Chondrocyte (in vitro differentiated cells): ENCODE measurements at regions not wholly inside any gene's neighbourhood (a gene's known extent, or its start where the extent isn't known, plus 50 kb on each side); places are given as distances from the start of the nearest gene placed in this dataset.

ENCODE experiments used
- DNase-seq: peaks from one replicate; pipeline ENCODE4 v3.0.0; 2021; ENCODE audit warnings: mixed read lengths, low spot score
- H3K27ac Mint-ChIP-seq: one replicate; pipeline ENCODE4 v1.8.0; 2021; ENCODE audit warnings: mild to moderate bottlenecking, moderate library complexity, mixed read lengths; ENCODE audit not compliant: unreplicated experiment
- H3K27me3 Mint-ChIP-seq: 2 replicates; pipeline ENCODE4 v1.8.0; 2021; ENCODE audit warnings: low read depth, mixed read lengths
- H3K36me3 Mint-ChIP-seq: 2 replicates; pipeline ENCODE4 v1.8.0; 2021; ENCODE audit warnings: low read depth, mixed read lengths
- H3K4me1 Mint-ChIP-seq: 2 replicates; pipeline ENCODE4 v1.8.0; 2021; ENCODE audit warnings: low read depth, mild to moderate bottlenecking, mixed read lengths
- H3K4me3 Mint-ChIP-seq: one replicate; pipeline ENCODE4 v1.8.0; 2021; ENCODE audit warnings: mild to moderate bottlenecking, moderate library complexity, mixed read lengths; ENCODE audit not compliant: unreplicated experiment
- H3K9me3 Mint-ChIP-seq: 2 replicates; pipeline ENCODE4 v1.8.0; 2021; ENCODE audit warnings: low read depth, mixed read lengths
- TF ChIP-seq, protein P1 (sequence below): fragments of 200-600 bp; sonication (generic); IDR thresholded peaks from 2 replicates; pipeline ENCODE4 v1.5.0; 2021; ENCODE audit warnings: antibody characterized with exemption, mild to moderate bottlenecking, moderate library complexity

DNA sequence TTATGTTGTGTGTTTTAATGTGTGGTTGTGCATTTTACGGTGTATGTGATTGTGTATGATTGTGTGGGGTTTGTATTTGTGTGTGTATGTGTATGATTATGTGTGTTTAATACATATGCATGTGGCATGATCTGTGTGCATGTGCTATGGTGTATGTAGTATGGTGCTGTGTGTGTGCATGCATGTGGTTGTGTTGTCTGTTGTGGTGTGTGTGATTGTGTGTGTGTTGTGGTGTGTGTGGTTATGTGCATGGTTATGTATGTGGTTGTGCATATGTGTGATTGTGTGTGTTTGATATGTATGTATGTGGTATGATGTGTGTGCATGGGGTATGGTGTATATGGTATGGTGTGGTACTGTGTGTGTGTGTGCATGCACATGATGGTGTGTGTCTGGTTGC lies 148.1 kb upstream of the AGAP1 start:
- Mint-ChIP-seq H3K4me3 (no peak overlapping the region), H3K36me3 (peaks cover 3% of the 10 kb centered on the region), H3K9me3 (peaks cover 5% of the 10 kb centered on the region), H3K27ac (no peak overlapping the region), H3K4me1 (peaks cover 4% of the 10 kb centered on the region), H3K27me3 (peaks cover 13% of the 10 kb centered on the region)
- no peak for DNase-seq
- TF ChIP-seq, protein P1, sequence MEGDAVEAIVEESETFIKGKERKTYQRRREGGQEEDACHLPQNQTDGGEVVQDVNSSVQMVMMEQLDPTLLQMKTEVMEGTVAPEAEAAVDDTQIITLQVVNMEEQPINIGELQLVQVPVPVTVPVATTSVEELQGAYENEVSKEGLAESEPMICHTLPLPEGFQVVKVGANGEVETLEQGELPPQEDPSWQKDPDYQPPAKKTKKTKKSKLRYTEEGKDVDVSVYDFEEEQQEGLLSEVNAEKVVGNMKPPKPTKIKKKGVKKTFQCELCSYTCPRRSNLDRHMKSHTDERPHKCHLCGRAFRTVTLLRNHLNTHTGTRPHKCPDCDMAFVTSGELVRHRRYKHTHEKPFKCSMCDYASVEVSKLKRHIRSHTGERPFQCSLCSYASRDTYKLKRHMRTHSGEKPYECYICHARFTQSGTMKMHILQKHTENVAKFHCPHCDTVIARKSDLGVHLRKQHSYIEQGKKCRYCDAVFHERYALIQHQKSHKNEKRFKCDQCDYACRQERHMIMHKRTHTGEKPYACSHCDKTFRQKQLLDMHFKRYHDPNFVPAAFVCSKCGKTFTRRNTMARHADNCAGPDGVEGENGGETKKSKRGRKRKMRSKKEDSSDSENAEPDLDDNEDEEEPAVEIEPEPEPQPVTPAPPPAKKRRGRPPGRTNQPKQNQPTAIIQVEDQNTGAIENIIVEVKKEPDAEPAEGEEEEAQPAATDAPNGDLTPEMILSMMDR, result no peak

DNA sequence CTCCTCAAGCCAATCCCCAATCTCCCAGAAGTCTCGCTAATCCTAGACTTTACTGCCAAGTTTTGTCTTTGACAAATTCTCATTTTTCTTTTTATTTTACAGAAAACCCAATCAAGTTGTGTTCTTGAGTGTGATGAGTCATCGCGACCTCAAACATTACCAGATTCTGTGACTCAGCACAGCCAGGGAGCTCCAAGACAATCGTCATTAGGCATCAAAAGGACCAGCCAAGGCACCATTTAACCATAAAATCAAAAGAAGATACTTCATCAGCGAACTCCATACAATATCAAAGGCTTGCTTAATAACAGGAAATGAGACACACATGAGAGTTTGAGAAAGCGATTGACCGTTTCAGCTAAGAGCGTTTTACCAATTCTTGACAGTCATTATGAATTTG lies 146.2 kb upstream of the AGAP1 start:
- no peak for DNase-seq
- no peak overlapping the region for H3K4me3 Mint-ChIP-seq
- TF ChIP-seq, protein P1, result no peak
- no peak overlapping the region for H3K27ac Mint-ChIP-seq
- peaks cover 5% of the 10 kb centered on the region for H3K9me3 Mint-ChIP-seq
- H3K27me3 Mint-ChIP-seq, result peaks cover 25% of the 10 kb centered on the region
- H3K4me1 Mint-ChIP-seq, result peaks cover 4% of the 10 kb centered on the region
- H3K36me3 Mint-ChIP-seq, result peaks cover 3% of the 10 kb centered on the region

DNA sequence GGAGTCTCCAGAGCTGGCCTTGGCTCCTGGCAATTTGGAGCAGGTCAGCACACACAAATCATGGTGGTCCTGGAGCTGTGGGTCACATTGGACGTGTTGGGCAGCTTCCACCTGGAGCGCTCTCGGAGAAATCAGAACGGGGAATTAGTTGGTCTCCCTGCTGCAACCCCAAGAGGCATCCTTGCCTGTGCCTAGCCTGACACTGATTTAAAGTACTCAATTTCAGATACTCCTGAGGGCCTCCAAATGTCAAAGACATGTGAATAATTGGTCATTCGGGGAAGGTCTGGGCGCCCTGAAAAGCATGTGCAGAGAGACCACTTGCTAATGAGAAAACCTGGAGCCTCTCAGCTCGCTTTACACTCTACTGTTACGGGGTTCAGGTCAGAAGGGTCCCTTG lies 145.5 kb upstream of the AGAP1 start:
- no peak for DNase-seq
- peaks cover 5% of the 10 kb centered on the region for H3K9me3 Mint-ChIP-seq
- no peak overlapping the region for H3K27ac Mint-ChIP-seq
- no peak overlapping the region for H3K4me3 Mint-ChIP-seq
- peaks cover 30% of the 10 kb centered on the region for H3K27me3 Mint-ChIP-seq
- peaks cover 4% of the 10 kb centered on the region for H3K4me1 Mint-ChIP-seq
- TF ChIP-seq, protein P1, result no peak
- H3K36me3 Mint-ChIP-seq, result peaks cover 3% of the 10 kb centered on the region

DNA sequence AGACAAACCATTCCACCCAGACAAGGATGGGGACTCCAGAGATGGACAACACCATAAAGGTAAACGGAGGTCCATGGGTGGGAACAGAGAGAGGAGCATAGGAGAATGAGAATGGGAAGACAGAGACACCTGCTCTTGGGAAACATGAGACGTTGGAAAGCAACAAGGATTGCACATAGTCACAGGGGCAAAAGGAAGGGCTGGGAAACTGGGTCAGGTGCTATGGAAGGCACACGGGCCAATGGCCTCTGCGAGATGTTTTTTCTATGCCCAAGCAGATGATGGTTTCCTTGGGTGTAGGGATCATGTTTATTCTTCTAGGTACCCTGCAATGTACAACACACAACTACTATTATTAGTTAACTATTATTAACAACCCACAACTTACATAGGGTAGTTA lies 143.6 kb upstream of the AGAP1 start:
- peaks cover 3% of the 10 kb centered on the region for H3K36me3 Mint-ChIP-seq
- no peak overlapping the region for H3K4me3 Mint-ChIP-seq
- no peak overlapping the region for H3K27ac Mint-ChIP-seq
- H3K9me3 Mint-ChIP-seq, result peaks cover 5% of the 10 kb centered on the region
- TF ChIP-seq, protein P1, result no peak
- DNase-seq, result no peak
- H3K4me1 Mint-ChIP-seq, result peaks cover 4% of the 10 kb centered on the region
- H3K27me3 Mint-ChIP-seq, result peaks cover 40% of the 10 kb centered on the region

DNA sequence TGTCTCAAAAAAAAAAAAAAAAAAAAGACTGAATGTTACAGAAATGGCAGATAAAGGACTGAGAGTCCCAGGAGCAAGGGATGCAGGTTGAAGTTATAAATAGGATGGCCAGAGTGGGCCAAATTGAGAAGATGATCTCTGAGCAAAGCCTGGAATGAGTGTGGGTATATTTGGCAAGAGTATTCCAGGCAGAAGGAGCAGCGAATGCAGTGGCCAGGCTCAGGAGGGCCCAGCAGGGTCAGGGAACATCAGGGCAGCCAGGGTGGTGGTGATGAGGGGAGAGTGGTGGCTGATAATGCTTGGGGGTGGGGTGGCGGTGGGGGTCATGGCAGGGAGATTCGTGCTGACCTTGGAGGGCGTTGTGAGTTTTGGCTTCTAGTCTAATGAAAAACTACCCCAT lies 141.3 kb upstream of the AGAP1 start:
- Mint-ChIP-seq H3K27me3 (peaks cover 44% of the 10 kb centered on the region), H3K4me1 (peaks cover 2% of the 10 kb centered on the region), H3K9me3 (peaks cover 2% of the 10 kb centered on the region), H3K4me3 (no peak overlapping the region), H3K36me3 (peaks cover 2% of the 10 kb centered on the region), H3K27ac (no peak overlapping the region)
- TF ChIP-seq, protein P1, result no peak
- DNase-seq, result no peak
